ENCODE measurements at regions not wholly inside any gene's neighbourhood (a gene's known extent, or its start where the extent isn't known, plus 50 kb on each side); places are given as distances from the start of the nearest gene placed in this dataset.

DNA sequence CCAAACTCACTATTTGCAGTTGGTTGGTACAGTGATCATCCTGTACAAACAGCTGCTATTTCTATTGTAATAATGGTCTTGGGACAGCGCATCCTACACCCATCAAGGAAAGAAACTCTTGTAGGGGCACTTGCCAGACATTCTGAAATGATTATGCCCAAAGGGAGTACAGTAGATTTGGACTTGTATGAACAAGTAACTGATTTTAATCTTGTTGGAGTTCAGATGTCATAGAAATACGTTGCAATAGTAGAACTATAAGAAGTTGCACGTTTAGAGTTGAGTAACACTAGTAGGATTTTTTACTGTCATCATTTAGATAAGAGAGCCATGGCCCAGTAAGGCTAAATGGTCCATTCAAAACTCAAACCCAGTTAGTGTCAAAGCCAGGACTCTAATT, 192.8 kb downstream of the SATB1 start:
- Histone ChIP-seq H3K4me3 (ENCODE audit: low read depth, low read length) (no peak overlapping the region), H3K27me3 (ENCODE audit: control insufficient read depth, insufficient read depth, low read length) (no peaks in the 10 kb centered on the region), H3K36me3 (ENCODE audit: control insufficient read depth, insufficient read depth, low read length) (no peaks in the 10 kb centered on the region)
- ChIA-PET CTCF (no interaction called here), POLR2A (no interaction called here)
- DNase-seq (ENCODE audit: low read depth), result no peak
- TF ChIP-seq, protein P1, sequence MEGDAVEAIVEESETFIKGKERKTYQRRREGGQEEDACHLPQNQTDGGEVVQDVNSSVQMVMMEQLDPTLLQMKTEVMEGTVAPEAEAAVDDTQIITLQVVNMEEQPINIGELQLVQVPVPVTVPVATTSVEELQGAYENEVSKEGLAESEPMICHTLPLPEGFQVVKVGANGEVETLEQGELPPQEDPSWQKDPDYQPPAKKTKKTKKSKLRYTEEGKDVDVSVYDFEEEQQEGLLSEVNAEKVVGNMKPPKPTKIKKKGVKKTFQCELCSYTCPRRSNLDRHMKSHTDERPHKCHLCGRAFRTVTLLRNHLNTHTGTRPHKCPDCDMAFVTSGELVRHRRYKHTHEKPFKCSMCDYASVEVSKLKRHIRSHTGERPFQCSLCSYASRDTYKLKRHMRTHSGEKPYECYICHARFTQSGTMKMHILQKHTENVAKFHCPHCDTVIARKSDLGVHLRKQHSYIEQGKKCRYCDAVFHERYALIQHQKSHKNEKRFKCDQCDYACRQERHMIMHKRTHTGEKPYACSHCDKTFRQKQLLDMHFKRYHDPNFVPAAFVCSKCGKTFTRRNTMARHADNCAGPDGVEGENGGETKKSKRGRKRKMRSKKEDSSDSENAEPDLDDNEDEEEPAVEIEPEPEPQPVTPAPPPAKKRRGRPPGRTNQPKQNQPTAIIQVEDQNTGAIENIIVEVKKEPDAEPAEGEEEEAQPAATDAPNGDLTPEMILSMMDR (IDR thresholded peaks at IDR 0.05; ENCODE audit: insufficient read depth, low read depth, low read length), result no peak

DNA sequence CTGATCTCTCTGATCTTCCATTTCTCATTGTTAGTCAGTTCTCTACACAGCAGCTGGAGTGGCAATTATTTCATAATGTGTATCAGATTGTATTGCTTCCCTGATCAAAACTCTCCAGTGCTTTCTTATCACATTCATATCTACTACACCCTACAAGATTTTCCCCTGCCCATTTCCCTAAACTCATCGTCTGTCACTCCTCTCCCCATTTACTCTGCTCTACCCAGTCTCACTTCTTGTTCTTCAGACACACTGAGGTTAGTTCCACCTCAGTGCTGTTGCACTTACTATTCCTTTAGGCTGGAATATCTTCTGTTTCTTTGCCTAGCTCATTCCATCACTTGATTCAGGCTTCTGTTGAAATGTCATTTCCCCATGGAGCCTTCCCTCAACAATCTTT, 197.1 kb downstream of the SATB1 start:
- CTCF ChIA-PET, result no interaction called here
- Histone ChIP-seq H3K27me3 (ENCODE audit: control insufficient read depth, insufficient read depth, low read length) (no peaks in the 10 kb centered on the region), H3K36me3 (ENCODE audit: control insufficient read depth, insufficient read depth, low read length) (no peaks in the 10 kb centered on the region), H3K4me3 (ENCODE audit: low read depth, low read length) (no peak overlapping the region)
- POLR2A ChIA-PET, result no interaction called here
- TF ChIP-seq, protein P1 (IDR thresholded peaks at IDR 0.05; ENCODE audit: insufficient read depth, low read depth, low read length), result no peak
- DNase-seq (ENCODE audit: low read depth), result no peak

DNA sequence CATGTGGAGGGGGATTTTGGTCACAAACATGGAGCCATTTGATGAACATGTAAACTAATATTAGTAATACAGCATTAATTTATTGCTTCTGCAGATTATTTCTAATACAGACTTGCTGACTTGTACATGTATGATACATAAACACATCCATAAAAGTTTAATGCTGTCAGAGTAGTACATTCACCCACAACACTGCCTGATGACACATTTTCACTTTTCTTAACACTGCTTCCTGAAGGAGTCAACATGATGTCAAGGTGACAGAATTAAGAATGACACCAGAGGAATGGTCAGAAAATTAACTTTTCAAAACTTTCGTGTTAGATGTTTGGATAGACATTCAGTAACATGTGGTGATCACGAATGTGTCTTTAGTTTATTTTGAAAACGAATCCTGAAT, 199.4 kb downstream of the SATB1 start:
- ChIA-PET CTCF (no interaction called here), POLR2A (no interaction called here)
- H3K27me3 ChIP-seq (ENCODE audit: control insufficient read depth, insufficient read depth, low read length), result no peaks in the 10 kb centered on the region
- no peak overlapping the region for H3K4me3 ChIP-seq (ENCODE audit: low read depth, low read length)
- H3K36me3 ChIP-seq (ENCODE audit: control insufficient read depth, insufficient read depth, low read length), result no peaks in the 10 kb centered on the region
- DNase-seq (ENCODE audit: low read depth), result no peak
- TF ChIP-seq, protein P1 (IDR thresholded peaks at IDR 0.05; ENCODE audit: insufficient read depth, low read depth, low read length), result no peak

DNA sequence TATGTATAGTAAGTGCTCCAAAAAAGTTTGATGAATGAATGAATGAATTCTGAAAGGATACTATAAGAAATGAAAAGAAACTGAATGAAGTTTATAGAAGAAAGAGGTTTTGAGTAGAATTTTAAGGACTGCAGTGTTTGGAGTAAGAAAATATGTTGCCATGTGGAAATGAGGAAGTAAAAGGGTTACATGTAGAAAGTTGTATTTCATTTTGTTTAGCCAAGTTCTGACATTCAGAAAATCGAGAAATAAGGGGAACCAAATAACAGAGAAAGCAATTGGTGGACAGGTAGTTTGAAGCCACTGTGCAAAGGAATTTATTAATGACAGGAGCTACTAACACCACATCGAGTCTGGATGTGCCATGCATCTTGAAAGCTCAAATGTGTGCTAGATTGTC, 200.7 kb downstream of the SATB1 start:
- CTCF ChIA-PET, result no interaction called here

DNA sequence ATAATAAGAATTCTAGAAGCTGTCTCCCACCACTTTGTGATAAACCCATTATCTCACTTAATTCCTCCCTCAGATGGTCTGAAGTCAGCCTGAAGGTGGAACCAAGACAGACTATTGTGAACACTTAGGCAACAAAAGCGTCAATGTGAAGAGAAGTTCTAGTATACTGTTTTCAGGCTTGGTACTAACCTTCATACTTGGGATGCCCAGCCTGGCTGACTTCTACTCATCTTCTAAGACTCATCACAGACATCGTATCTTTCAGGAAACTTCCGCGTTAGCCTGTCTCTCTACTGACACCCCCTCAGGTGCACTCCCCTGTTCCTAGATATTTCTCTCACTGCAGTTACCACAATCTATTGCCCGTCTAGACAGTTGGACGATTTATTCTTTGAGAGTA, 201.2 kb downstream of the SATB1 start:
- Histone ChIP-seq H3K27me3 (ENCODE audit: control insufficient read depth, insufficient read depth, low read length) (no peaks in the 10 kb centered on the region), H3K36me3 (ENCODE audit: control insufficient read depth, insufficient read depth, low read length) (no peaks in the 10 kb centered on the region), H3K4me3 (ENCODE audit: low read depth, low read length) (no peak overlapping the region)
- ChIA-PET CTCF (interaction anchor here (0.8 kb wide), 1 partner anchor 12 kb away, joined by 3 read pairs; no protein-coding TSS in a partner anchor), POLR2A (no interaction called here)
- TF ChIP-seq, protein P1 (IDR thresholded peaks at IDR 0.05; ENCODE audit: insufficient read depth, low read depth, low read length), result no peak
- DNase-seq (ENCODE audit: low read depth), result no peak

More for the DNA sequence above, 200.7 kb downstream of the SATB1 start:
- H3K27me3 ChIP-seq (ENCODE audit: control insufficient read depth, insufficient read depth, low read length), result no peaks in the 10 kb centered on the region
- POLR2A ChIA-PET, result no interaction called here
- TF ChIP-seq, protein P1 (IDR thresholded peaks at IDR 0.05; ENCODE audit: insufficient read depth, low read depth, low read length), result no peak
- DNase-seq (ENCODE audit: low read depth), result no peak
- no peak overlapping the region for H3K4me3 ChIP-seq (ENCODE audit: low read depth, low read length)
- H3K36me3 ChIP-seq (ENCODE audit: control insufficient read depth, insufficient read depth, low read length), result no peaks in the 10 kb centered on the region

Measured in BJ (cell line).